Activated T-cell treated with anti-CD3 and anti-CD28 coated beads, Interleukin-2, amount 50 U/mL, for 48 hours (primary cell): ENCODE measurements at regions not wholly inside any gene's neighbourhood (a gene's known extent, or its start where the extent isn't known, plus 50 kb on each side); places are given as distances from the start of the nearest gene placed in this dataset.

ENCODE experiments used
- DNase-seq, 2 experiments: peaks; one replicate each; pipeline ENCODE4 v3.0.0-alpha.2; 2020

GRCh38 chr4:155616117-155616516 is 50.5 kb upstream of the GUCY1A1 start:
- DNase-seq, result no peak

GRCh38 chr4:155615081-155615887 is 51.4 kb upstream of the GUCY1A1 start:
- DNase-seq, result no peak

GRCh38 chr4:155614111-155614762 is 52.4 kb upstream of the GUCY1A1 start:
- DNase-seq, result no peak

GRCh38 chr4:155612074-155612473 is 54.6 kb upstream of the GUCY1A1 start:
- DNase-seq, result no peak

GRCh38 chr4:155611501-155611900 is 55.1 kb upstream of the GUCY1A1 start:
- DNase-seq, result no peak

GRCh38 chr4:155610143-155610542 is 56.5 kb upstream of the GUCY1A1 start:
- DNase-seq, result no peak

- no peak for DNase-seq
Measured at GRCh38 chr4:155609455-155610059, 57.1 kb upstream of the GUCY1A1 start.

- no peak for DNase-seq
Measured at GRCh38 chr4:155608225-155608885, 58.3 kb upstream of the GUCY1A1 start.

GRCh38 chr4:155607481-155607880 is 59.2 kb upstream of the GUCY1A1 start:
- DNase-seq, result no peak

GRCh38 chr4:155604718-155605626 is 61.7 kb upstream of the GUCY1A1 start:
- no peak for DNase-seq

GRCh38 chr4:155603360-155603891 is 63.2 kb upstream of the GUCY1A1 start:
- no peak for DNase-seq

- DNase-seq, result no peak
Measured at GRCh38 chr4:155602351-155603140, 64.1 kb upstream of the GUCY1A1 start.

- no peak for DNase-seq
Measured at GRCh38 chr4:155600244-155600643, 66.4 kb upstream of the GUCY1A1 start.

- DNase-seq, result no peak
Measured at GRCh38 chr4:155599596-155599995, 67.1 kb upstream of the GUCY1A1 start.

- DNase-seq, result no peak
Measured at GRCh38 chr4:155599085-155599484, 67.6 kb upstream of the GUCY1A1 start.

- no peak for DNase-seq
Measured at GRCh38 chr4:155597933-155598451, 68.7 kb upstream of the GUCY1A1 start.

- DNase-seq, result no peak
Measured at GRCh38 chr4:155597281-155597680, 69.4 kb upstream of the GUCY1A1 start.

- DNase-seq, result no peak
Measured at GRCh38 chr4:155593793-155594192, 72.9 kb upstream of the GUCY1A1 start.

- DNase-seq, result no peak
Measured at GRCh38 chr4:155592938-155593297, 73.7 kb upstream of the GUCY1A1 start.

- DNase-seq, result no peak
Measured at GRCh38 chr4:155592179-155592937, 74.3 kb upstream of the GUCY1A1 start.
